Caco-2 (cell line): ENCODE measurements at regions not wholly inside any gene's neighbourhood (a gene's known extent, or its start where the extent isn't known, plus 50 kb on each side); places are given as distances from the start of the nearest gene placed in this dataset.

ENCODE experiments used
- BruUV-seq: library from RNA; stranded (reverse); fragments of 400-500 nt; replicated peaks from 2 replicates; lab custom pipeline; 2021; lab: Mats Ljungman, UMichigan
- CTCF ChIA-PET: fragments of 300-600 bp; sonication (Branson Sonifier 250); formaldehyde crosslinking; loops from one replicate; lab custom pipeline; 2022; ENCODE audit warnings: antibody characterized with exemption; lab: Charles Lee
- POLR2A ChIA-PET: fragments of 300-600 bp; sonication (Branson Sonifier 250); formaldehyde crosslinking; loops from one replicate; lab custom pipeline; 2022; ENCODE audit warnings: antibody characterized with exemption; lab: Charles Lee
- DNase-seq, 2 experiments: peaks; one replicate each; pipeline versions ENCODE4 v3.0.0 to v3.0.0-alpha.2; 2020 to 2022
- H3K27me3 ChIP-seq: replicated peaks from 2 replicates; pipeline ENCODE4 v1.6.0; 2011; ENCODE audit warnings: low read length; ENCODE audit not compliant: control insufficient read depth, insufficient read depth
- H3K36me3 ChIP-seq: 2 replicates; pipeline ENCODE4 v1.5.1; 2011; ENCODE audit warnings: low read length; ENCODE audit not compliant: control insufficient read depth, insufficient read depth
- H3K4me1 ChIP-seq: fragments of 250-450 bp; sonication (Bioruptor Pico); 2 replicates; pipeline ENCODE4 v1.5.1; 2020; ENCODE audit warnings: mild to moderate bottlenecking
- H3K4me3 ChIP-seq: 2 replicates; pipeline ENCODE4 v1.5.1; 2011; ENCODE audit warnings: low read depth, mild to moderate bottlenecking, control low read depth, low read length
- H3K9me3 ChIP-seq: fragments of 250-450 bp; sonication (Bioruptor Pico); 2 replicates; pipeline ENCODE4 v1.5.1; 2020; ENCODE audit warnings: mild to moderate bottlenecking, moderate library complexity
- H3K27ac Mint-ChIP-seq: one replicate; pipeline ENCODE4 v1.8.0; 2022; ENCODE audit warnings: mixed read lengths; ENCODE audit not compliant: unreplicated experiment
- H3K27me3 Mint-ChIP-seq: one replicate; pipeline ENCODE4 v1.8.0; 2022; ENCODE audit warnings: mixed read lengths; ENCODE audit not compliant: insufficient read depth, unreplicated experiment
- H3K36me3 Mint-ChIP-seq: one replicate; pipeline ENCODE4 v1.8.0; 2022; ENCODE audit warnings: mild to moderate bottlenecking, mixed read lengths; ENCODE audit not compliant: insufficient read depth, unreplicated experiment
- H3K4me1 Mint-ChIP-seq: one replicate; pipeline ENCODE4 v1.8.0; 2022; ENCODE audit warnings: low read depth, mixed read lengths; ENCODE audit not compliant: unreplicated experiment
- H3K4me3 Mint-ChIP-seq: one replicate; pipeline ENCODE4 v1.8.0; 2022; ENCODE audit warnings: mild to moderate bottlenecking, moderate library complexity, mixed read lengths; ENCODE audit not compliant: unreplicated experiment
- H3K9me3 Mint-ChIP-seq: one replicate; pipeline ENCODE4 v1.8.0; 2022; ENCODE audit warnings: mixed read lengths; ENCODE audit not compliant: unreplicated experiment
- intact Hi-C: fragments of 100-400 bp; cut with micrococcal nuclease; formaldehyde crosslinking; loops from one replicate; pipeline ENCODE4 v1.10.0; 2022; ENCODE audit not compliant: unreplicated experiment
- TF ChIP-seq, protein P1 (sequence below), 2 experiments: fragments of 200-600 bp in 1 of 2; IDR thresholded peaks; 1 replicate in 1 of 2; 2 replicates in 1 of 2; pipeline versions ENCODE4 v1.5.1 to v1.8.0; 2011 to 2022; ENCODE audit warnings: antibody characterized with exemption in 1 of 2, control low read depth in 1 of 2, inconsistent platforms in 1 of 2, low read depth in 1 of 2, low read length in 1 of 2, mild to moderate bottlenecking in 1 of 2, moderate library complexity in 1 of 2; ENCODE audit not compliant: insufficient read depth in 1 of 2, severe bottlenecking in 1 of 2, unreplicated experiment in 1 of 2

DNA sequence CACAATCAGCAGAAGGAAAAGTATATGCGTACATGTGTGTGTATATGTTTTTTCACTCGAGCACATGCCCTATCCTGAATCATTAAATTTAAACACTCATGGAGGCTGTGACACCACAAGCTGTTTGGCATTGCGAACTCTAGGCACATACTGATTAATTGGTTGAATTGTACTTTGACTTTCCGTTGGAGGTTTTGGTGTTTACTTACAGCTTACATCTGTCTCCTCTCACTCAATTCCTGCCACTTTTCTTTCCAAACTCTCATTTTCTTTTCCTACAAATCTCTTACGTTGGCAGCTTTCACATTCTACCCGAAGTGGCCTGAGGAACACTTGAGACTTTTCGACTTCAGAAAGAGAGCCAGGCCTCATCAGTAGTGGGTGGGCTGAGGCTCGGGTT is 434.1 kb upstream of the SEMA6D start:
- Mint-ChIP-seq H3K36me3 (no peaks in the 10 kb centered on the region), H3K27me3 (peaks cover 3% of the 10 kb centered on the region), H3K27ac (no peak overlapping the region), H3K4me3 (no peak overlapping the region), H3K4me1 (no peaks in the 10 kb centered on the region), H3K9me3 (no peaks in the 10 kb centered on the region)
- CTCF ChIA-PET: no interaction called here
- no peaks in the 10 kb centered on the region for H3K9me3 ChIP-seq
- TF ChIP-seq, protein P1, sequence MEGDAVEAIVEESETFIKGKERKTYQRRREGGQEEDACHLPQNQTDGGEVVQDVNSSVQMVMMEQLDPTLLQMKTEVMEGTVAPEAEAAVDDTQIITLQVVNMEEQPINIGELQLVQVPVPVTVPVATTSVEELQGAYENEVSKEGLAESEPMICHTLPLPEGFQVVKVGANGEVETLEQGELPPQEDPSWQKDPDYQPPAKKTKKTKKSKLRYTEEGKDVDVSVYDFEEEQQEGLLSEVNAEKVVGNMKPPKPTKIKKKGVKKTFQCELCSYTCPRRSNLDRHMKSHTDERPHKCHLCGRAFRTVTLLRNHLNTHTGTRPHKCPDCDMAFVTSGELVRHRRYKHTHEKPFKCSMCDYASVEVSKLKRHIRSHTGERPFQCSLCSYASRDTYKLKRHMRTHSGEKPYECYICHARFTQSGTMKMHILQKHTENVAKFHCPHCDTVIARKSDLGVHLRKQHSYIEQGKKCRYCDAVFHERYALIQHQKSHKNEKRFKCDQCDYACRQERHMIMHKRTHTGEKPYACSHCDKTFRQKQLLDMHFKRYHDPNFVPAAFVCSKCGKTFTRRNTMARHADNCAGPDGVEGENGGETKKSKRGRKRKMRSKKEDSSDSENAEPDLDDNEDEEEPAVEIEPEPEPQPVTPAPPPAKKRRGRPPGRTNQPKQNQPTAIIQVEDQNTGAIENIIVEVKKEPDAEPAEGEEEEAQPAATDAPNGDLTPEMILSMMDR (IDR thresholded peaks at IDR 0.05; ENCODE audit: insufficient read depth in 1 of 2, low read depth in 1 of 2, low read length in 1 of 2, severe bottlenecking in 1 of 2, unreplicated experiment in 1 of 2): no peak
- H3K4me1 ChIP-seq: no peaks in the 10 kb centered on the region
- DNase-seq: no peak
- H3K4me3 ChIP-seq: no peak overlapping the region
- no peaks in the 10 kb centered on the region for H3K27me3 ChIP-seq
- no peaks in the 10 kb centered on the region for H3K36me3 ChIP-seq
- POLR2A ChIA-PET: no interaction called here
- intact Hi-C loops: no loop called here
- BruUV-seq: no TSS peak

DNA sequence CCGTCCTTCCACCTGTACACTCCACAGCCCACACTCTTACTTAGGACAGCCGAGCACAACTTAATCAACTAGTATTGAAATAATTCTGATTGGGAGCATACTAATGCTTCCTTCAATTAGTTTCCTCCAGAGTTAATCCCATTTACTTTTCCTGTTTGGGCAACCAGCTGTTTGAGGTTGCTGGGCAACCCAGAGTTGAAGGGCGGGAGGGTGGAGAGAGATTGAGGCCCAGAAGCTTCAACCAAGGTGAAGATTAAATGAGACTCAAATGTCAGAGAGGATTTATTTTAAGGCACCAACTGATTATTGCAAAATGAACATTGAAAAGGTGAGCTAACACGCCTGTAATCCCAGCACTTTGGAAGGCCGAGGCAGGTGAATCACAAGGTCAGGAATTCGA is 428.5 kb upstream of the SEMA6D start:
- Histone ChIP-seq H3K9me3 (no peaks in the 10 kb centered on the region), H3K4me3 (no peak overlapping the region), H3K4me1 (no peaks in the 10 kb centered on the region), H3K36me3 (no peaks in the 10 kb centered on the region), H3K27me3 (no peaks in the 10 kb centered on the region)
- H3K4me1 Mint-ChIP-seq: no peaks in the 10 kb centered on the region
- no peak for DNase-seq
- CTCF ChIA-PET: no interaction called here
- no peak overlapping the region for H3K4me3 Mint-ChIP-seq
- TF ChIP-seq, protein P1 (IDR thresholded peaks at IDR 0.05; ENCODE audit: insufficient read depth in 1 of 2, low read depth in 1 of 2, low read length in 1 of 2, severe bottlenecking in 1 of 2, unreplicated experiment in 1 of 2): no peak
- H3K36me3 Mint-ChIP-seq: no peaks in the 10 kb centered on the region
- H3K9me3 Mint-ChIP-seq: no peaks in the 10 kb centered on the region
- no TSS peak for BruUV-seq
- H3K27me3 Mint-ChIP-seq: peaks cover 13% of the 10 kb centered on the region
- POLR2A ChIA-PET: no interaction called here
- intact Hi-C loops: no loop called here
- H3K27ac Mint-ChIP-seq: no peak overlapping the region

DNA sequence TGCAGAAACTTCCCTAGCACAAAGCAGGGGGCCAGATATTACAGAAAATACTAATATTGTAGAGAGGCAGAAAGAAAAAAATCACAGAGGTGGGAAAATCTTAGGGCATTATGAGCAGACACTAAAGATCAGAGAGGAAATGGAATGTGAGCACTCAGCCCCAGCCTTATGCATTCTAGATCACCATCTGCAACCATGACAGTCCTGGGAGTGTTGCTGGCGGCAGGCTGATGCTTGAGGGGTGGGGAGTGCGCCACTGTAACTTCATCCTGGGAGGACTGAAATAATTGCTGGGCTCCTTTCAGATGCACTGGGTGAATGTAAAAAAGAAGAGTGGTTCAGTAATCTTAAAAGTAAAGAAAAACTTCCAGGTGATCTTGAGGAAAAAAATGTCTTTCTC is 427.6 kb upstream of the SEMA6D start:
- H3K4me1 Mint-ChIP-seq: no peaks in the 10 kb centered on the region
- no TSS peak for BruUV-seq
- DNase-seq: no peak
- H3K27ac Mint-ChIP-seq: no peak overlapping the region
- TF ChIP-seq, protein P1 (IDR thresholded peaks at IDR 0.05; ENCODE audit: insufficient read depth in 1 of 2, low read depth in 1 of 2, low read length in 1 of 2, severe bottlenecking in 1 of 2, unreplicated experiment in 1 of 2): no peak
- POLR2A ChIA-PET: no interaction called here
- intact Hi-C loops: no loop called here
- no peaks in the 10 kb centered on the region for H3K27me3 ChIP-seq
- H3K9me3 Mint-ChIP-seq: no peaks in the 10 kb centered on the region
- H3K9me3 ChIP-seq: no peaks in the 10 kb centered on the region
- H3K36me3 ChIP-seq: no peaks in the 10 kb centered on the region
- no peak overlapping the region for H3K4me3 ChIP-seq
- H3K4me3 Mint-ChIP-seq: no peak overlapping the region
- no peaks in the 10 kb centered on the region for H3K36me3 Mint-ChIP-seq
- peaks cover 13% of the 10 kb centered on the region for H3K27me3 Mint-ChIP-seq
- CTCF ChIA-PET: no interaction called here
- H3K4me1 ChIP-seq: no peaks in the 10 kb centered on the region
